ENCODE measurements at regions not wholly inside any gene's neighbourhood (a gene's known extent, or its start where the extent isn't known, plus 50 kb on each side); places are given as distances from the start of the nearest gene placed in this dataset.

DNA sequence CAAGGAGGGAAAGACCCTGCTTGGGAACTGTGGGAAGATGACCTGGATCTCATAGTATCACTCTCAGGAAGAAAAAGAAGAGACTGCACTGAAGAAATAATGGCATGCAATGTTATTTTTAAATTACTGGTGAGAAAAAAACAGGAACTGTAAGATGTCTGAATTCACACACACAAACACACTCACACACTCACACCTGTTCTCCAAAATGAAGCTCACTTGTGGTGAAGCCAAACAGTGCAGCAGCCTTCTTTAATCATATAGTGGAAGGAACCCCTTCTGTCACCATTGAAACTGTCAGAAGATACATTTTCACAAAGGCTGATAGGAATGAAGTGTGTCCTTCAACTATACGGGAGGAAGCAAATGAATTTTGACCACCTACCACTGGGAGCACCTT, 156.5 kb upstream of the GHITM start:
- TF ChIP-seq, protein P1, sequence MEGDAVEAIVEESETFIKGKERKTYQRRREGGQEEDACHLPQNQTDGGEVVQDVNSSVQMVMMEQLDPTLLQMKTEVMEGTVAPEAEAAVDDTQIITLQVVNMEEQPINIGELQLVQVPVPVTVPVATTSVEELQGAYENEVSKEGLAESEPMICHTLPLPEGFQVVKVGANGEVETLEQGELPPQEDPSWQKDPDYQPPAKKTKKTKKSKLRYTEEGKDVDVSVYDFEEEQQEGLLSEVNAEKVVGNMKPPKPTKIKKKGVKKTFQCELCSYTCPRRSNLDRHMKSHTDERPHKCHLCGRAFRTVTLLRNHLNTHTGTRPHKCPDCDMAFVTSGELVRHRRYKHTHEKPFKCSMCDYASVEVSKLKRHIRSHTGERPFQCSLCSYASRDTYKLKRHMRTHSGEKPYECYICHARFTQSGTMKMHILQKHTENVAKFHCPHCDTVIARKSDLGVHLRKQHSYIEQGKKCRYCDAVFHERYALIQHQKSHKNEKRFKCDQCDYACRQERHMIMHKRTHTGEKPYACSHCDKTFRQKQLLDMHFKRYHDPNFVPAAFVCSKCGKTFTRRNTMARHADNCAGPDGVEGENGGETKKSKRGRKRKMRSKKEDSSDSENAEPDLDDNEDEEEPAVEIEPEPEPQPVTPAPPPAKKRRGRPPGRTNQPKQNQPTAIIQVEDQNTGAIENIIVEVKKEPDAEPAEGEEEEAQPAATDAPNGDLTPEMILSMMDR (IDR thresholded peaks at IDR 0.05): no peak
- TF ChIP-seq POLR2A (IDR thresholded peaks at IDR 0.05) (no peak), POLR2AphosphoS5 (IDR thresholded peaks at IDR 0.05) (no peak)

All from prostate gland (tissue), 2 donors.